Right lobe of liver (tissue), 4 donors: ENCODE measurements at regions not wholly inside any gene's neighbourhood (a gene's known extent, or its start where the extent isn't known, plus 50 kb on each side); places are given as distances from the start of the nearest gene placed in this dataset.

ENCODE experiments used
- CTCF ChIP-seq, 4 donors: fragments of 200-600 bp in 3 of 4; fragments of 450-650 bp in 1 of 4; IDR thresholded peaks; one replicate each; pipeline versions ENCODE4 v1.5.1 to v1.8.0; 2016 to 2022; ENCODE audit warnings: antibody characterized with exemption in 4 of 4, mild to moderate bottlenecking in 2 of 4
- POLR2A ChIP-seq: fragments of 450-650 bp; IDR thresholded peaks from one replicate; pipeline ENCODE4 v1.6.1; 2017; ENCODE audit warnings: antibody characterized with exemption, mild to moderate bottlenecking
- donor health status: DM: no; HTN: no; CAD: no.
- donor health status: DM: no; HTN: no; CAD: no.
- donor health status: DM: no; HTN: yes; CAD: no.

GRCh38 chr16:56019274-56019673, 144.1 kb upstream of the CES5A start:
- TF ChIP-seq POLR2A (no peak), CTCF (IDR thresholded peaks at IDR 0.05) (no peak)
